Urinary bladder (tissue), 3 donors: ENCODE measurements at regions not wholly inside any gene's neighbourhood (a gene's known extent, or its start where the extent isn't known, plus 50 kb on each side); places are given as distances from the start of the nearest gene placed in this dataset.

Experiments
- DNase-seq: peaks from one replicate; pipeline ENCODE4 v3.0.0-alpha.2; 2015; ENCODE audit errors: extremely low spot score
- H3K27ac ChIP-seq: one replicate; pipeline ENCODE4 v1.5.1; 2013; ENCODE audit warnings: low read depth, mild to moderate bottlenecking, moderate library complexity
- H3K36me3 ChIP-seq: one replicate; pipeline ENCODE4 v1.6.1; 2013; ENCODE audit warnings: mild to moderate bottlenecking, moderate library complexity; ENCODE audit not compliant: insufficient read depth
- H3K4me1 ChIP-seq: one replicate; pipeline ENCODE4 v1.6.1; 2013; ENCODE audit warnings: mild to moderate bottlenecking, moderate library complexity; ENCODE audit not compliant: insufficient read depth
- H3K4me3 ChIP-seq: one replicate; pipeline ENCODE4 v1.5.1; 2013; ENCODE audit warnings: low read depth, low read length
- WGBS: extraction: QIAGEN DNeasy Blood & Tissue Kit; methylation state at CpG from one replicate; pipeline ENCODE4 v1.1.7; 2013; 5-methylcytosine and 5-hydroxymethylcytosine counted together
- donor health status: healthy with polysubstance abuse.
- donor health status: healthy.

DNA sequence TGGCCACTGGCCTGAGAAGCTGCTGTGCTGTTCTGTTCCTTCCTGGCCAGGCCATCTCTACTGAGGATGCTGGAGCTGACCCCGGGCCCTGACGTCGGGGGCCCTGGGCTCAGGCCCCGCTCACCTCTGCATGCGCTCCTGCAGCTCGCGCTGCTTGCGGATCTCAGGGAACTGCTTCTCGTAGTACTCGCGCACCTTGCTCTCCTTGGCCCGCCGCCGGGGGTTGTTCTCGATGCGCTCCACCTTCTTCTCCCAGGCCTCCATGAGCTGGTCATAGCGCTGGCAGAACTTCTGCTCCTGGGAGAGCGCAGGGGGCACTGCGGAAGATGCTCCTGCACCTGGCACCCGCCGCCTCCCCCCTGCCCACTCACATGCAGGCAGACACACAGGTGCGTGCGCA lies 135.6 kb downstream of the RFLNA start:
- Histone ChIP-seq H3K4me3 (no peak overlapping the region), H3K36me3 (no peaks in the 10 kb centered on the region), H3K4me1 (no peaks in the 10 kb centered on the region), H3K27ac (no peak overlapping the region)
- 94% methylated on average over 23 of the region's 23 CpGs for WGBS
- no peak for DNase-seq

DNA sequence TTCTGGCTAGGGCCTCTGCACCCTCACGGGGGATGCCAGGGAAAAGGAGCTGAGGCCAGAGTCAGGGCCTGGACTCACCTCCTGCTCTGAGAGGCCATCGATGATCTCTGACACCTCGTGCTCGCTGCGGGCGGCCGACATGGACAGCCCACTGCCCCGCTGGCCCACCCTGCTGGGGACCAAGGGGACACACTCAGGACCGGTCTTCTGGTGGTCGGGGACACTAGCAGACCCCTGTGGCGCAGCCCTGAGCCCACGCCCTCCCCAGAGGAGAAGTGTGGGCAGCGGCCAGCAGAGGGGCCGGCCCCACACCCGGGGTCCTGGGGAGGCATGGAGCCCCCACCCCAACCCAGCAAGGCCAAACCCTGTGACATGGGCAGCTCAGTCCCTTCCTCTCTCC lies 134.6 kb downstream of the RFLNA start:
- H3K36me3 ChIP-seq = no peaks in the 10 kb centered on the region
- DNase-seq = no peak
- no peak overlapping the region for H3K27ac ChIP-seq
- H3K4me3 ChIP-seq = no peak overlapping the region
- no peaks in the 10 kb centered on the region for H3K4me1 ChIP-seq
- 90% methylated on average over 15 of the region's 15 CpGs for WGBS

DNA sequence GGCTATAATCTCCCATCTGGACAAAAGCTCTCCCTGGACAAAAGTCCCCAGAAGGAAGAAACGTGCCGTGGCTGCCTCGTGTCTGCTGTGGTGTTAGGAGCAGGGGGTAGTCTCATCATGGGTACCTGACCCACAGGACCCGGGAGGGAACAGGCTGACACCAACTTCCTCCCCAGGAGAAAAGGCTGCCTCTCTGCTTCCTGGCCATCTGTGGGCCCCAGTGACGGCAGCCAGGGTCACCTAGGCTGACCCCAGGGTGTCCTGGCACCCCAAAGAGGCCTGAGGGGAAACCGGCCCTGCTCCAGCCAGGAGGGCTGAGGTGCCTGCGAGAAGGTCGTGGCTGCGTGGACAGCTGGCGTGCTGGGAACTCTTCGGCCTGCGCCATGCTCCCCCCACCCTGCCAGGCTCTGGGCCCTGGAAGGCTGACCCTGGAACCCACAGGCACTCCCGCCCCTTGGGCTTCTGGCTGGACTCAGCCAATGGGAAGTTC lies 133.9 kb downstream of the RFLNA start:
- 47% methylated on average over 13 of the region's 13 CpGs for WGBS
- H3K36me3 ChIP-seq = no peaks in the 10 kb centered on the region
- no peak overlapping the region for H3K4me3 ChIP-seq
- no peaks in the 10 kb centered on the region for H3K4me1 ChIP-seq
- H3K27ac ChIP-seq = peak overlapping the region; percentile 65
- DNase-seq = no peak

DNA sequence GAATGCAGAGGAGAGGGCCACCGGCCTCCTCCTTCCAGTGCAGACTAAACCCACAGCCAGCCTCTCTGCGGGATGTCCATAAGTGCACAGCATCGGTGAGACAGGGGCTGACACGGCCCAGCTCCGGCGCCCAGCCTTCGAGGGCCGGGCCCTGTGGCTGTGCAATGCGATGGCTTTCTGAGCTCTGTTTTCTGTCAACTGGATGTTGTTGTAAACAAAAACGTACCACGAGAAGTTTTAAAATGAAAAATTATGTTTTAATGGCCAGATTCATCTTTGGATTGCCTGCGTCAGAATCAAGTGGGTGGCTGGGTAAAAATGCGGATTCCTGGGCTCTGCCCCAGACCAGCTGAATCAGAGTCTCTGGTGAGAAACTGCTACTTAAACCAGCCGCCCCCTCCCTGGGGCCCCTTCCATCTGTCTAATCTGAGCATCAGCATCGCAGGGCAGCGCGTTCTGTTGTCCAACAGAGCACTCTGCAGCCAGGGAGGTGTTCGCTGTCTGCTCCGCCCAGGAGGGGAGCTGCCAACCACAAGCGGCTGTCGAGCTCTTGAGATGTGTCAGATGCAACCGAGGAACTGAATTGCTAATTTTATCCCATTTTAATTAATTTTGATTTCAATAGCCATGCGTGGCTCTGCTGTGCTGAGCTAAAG lies 133.4 kb downstream of the RFLNA start:
- no peaks in the 10 kb centered on the region for H3K36me3 ChIP-seq
- WGBS = 29% methylated on average over 23 of the region's 23 CpGs
- DNase-seq = no peak

DNA sequence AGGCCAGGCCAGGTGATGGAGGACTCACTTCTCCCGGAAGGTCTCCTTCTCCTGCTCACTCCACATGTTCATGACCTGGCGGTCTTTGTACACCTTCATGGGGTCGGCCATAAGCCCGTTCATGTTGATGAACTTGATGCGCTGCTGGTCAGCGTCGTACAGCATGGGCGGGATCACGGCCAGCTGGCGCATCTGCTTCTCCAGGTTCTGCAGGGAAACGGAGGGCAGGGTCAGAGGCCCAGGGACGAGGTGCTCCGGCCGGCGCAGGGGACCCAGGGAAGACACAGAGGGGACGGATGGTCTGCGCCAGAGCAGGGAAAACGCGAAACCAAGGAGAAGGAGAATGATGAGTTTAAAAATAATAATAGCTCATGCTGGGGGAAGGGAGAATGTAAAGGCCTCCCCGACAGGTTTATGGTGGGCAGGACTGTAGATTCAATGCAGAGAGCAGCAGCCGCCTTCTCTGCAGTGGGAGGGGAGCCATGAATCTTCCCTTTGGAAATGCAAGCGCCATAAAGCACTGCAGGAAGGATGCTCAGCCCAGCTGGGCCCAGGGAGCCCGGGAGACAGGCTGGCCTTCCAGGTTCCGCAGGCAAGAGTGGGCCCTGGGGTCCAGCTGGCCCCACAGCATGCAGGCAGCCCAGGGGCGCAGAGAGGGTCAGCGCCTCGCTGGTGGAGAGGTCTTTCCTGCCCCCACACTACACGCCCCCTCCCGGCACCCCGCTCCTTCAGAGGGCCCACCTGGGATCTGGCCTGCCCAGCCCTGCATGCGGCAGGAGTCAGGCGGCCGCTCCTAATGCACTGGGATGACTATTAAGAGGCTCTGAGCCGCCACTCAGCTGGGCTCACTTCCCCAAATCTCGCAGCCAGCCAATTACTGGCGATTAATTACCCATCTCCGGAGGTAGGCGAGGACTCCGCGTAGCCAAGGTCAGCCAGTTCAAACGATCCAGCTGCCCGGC lies 132.0 kb downstream of the RFLNA start:
- DNase-seq = no peak
- H3K4me3 ChIP-seq = no peak overlapping the region
- 84% methylated on average over 42 of the region's 42 CpGs for WGBS
- H3K27ac ChIP-seq = peak overlapping the region; percentile 40
- H3K36me3 ChIP-seq = no peaks in the 10 kb centered on the region
- no peaks in the 10 kb centered on the region for H3K4me1 ChIP-seq

More for the DNA sequence above, 133.4 kb downstream of the RFLNA start:
- Histone ChIP-seq H3K4me1 (no peaks in the 10 kb centered on the region), H3K4me3 (no peak overlapping the region), H3K27ac (peak overlapping the region; percentile 65)

DNA sequence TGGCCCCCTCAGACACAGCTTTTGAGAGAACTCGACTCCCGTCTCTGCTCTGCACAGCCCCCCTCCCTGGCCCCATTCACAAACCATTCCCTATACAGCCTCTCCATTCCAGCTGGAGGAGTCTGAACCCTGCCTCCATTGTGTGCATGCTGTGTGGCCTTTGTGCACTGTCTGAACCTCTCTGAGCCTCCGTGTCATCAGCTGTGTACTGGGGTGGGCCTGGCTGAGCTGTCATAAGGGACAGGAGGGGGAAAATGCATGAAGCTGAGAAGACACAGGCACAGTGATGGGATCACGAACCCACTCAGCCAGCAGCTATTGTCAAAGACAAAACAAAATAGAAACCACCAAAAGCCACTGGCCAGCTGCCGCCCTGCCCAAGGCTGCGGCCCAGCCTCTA lies 130.8 kb downstream of the RFLNA start:
- DNase-seq = no peak
- H3K4me3 ChIP-seq = no peak overlapping the region
- no peaks in the 10 kb centered on the region for H3K4me1 ChIP-seq
- H3K36me3 ChIP-seq = no peaks in the 10 kb centered on the region
- no peak overlapping the region for H3K27ac ChIP-seq
- WGBS = 95% methylated on average over 6 of the region's 6 CpGs

DNA sequence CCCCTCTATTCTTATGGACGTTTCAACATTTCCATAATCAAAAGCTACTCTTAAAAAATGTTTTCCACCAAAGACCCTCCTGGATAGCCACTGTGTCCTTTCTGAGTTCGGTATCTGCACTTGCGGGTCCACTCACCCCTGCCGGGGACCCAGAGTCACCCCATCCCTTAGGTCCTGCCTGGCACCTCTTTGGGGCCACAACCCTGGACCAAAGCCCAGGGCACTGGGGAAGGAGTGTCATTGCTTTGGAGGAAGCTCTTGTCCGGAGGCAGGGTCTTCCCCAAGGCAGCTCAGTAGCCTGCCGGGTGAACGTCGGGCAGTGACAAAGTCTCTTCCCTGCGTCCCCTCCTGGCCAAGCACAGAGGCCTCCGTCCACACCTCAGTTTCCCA lies 129.6 kb downstream of the RFLNA start:
- Histone ChIP-seq H3K4me1 (peaks cover 2% of the 10 kb centered on the region), H3K4me3 (no peak overlapping the region), H3K27ac (no peak overlapping the region), H3K36me3 (peaks cover 1% of the 10 kb centered on the region)
- WGBS = 90% methylated on average over 10 of the region's 10 CpGs
- DNase-seq = no peak

DNA sequence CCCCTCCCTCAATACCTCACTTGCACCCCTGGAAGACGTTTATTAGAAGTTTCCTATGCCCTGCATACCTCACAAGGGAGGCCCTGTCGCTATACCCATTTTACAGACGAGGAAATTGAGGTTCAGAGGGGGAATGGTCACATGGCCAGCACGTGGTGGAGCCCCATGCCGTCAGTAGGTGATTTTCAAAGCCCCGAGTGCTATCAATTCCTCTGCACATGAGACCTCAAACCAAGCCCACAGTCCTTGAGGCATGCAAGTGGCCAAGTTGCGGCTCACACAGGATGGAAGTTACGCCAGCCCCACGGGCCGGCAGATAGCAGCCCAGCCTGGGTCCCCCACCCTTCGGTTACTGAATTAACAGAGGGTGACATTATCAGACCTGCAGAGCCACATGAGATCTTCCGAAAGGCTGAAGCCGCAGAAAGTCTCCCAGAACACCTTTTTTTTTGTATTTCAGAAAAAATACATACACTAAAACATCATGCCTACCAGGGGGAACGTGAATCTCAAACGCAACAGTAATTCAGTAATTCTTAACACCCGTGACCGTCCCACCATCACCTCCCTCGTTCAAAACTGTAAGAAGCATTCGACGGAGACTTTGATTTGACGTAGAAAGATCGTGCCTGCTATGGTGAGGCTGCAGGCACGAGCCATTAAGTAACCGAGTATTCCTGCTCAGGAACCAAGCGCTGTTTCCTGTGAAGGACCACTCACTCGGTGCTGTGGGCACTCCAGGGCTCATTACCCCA lies 129.0 kb downstream of the RFLNA start:
- peak overlapping the region; percentile 89 for H3K27ac ChIP-seq
- H3K4me1 ChIP-seq = peaks cover 2% of the 10 kb centered on the region
- peaks cover 1% of the 10 kb centered on the region for H3K36me3 ChIP-seq
- 80% methylated on average over 26 of the region's 26 CpGs for WGBS
- no peak overlapping the region for H3K4me3 ChIP-seq
- DNase-seq = no peak

DNA sequence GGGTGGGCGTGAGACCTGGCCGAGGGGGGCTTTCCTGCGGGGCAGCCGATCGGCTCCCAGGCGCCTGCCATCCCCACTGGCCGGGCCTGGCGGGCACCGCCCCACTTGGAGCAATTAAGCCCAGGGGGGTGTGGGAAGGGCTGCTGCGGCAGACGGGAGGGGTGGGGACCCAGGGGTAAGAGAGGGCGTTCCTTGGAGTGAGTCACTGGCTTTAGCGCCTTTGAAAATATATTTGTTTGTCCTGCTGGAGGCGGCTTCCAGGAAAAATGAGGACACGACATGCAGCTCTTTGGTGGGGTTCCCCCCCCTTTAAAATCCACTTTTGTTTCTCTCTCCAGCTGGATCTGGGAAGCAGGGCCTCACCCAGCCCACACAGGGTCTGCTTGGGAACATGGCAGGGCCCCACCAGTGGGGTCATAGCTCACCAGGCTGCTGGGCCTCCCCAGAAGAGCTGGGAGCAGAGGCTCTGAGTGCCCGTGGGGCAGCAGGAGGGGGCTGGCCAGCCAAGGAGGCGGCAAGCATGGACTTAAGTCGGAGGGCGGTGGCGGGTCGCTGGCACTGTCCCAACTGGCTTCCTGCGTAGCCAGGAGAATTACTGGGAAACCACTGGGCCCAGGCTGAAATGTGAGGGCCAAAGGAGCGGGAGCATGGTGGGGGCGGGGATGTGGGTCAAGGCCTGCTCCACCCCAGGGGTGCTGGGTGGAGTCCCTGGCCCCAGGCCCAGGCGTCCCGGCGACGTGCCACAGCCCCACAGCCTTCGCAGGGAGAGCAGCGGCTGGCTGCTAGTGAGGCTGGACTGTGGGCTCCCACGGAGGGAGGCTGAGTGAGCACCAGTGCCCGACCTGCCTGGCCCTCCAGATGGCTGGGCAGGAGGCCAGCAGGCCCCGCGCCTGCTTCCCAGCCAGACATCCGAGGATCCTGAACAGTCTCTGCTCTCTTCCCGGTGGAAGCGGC lies 128.0 kb downstream of the RFLNA start:
- Histone ChIP-seq H3K27ac (peak overlapping the region; percentile 89), H3K4me3 (peak overlapping the region; percentile 13), H3K36me3 (peaks cover 1% of the 10 kb centered on the region), H3K4me1 (peaks cover 2% of the 10 kb centered on the region)
- 14% methylated on average over 37 of the region's 37 CpGs for WGBS
- DNase-seq = peak; percentile 79

DNA sequence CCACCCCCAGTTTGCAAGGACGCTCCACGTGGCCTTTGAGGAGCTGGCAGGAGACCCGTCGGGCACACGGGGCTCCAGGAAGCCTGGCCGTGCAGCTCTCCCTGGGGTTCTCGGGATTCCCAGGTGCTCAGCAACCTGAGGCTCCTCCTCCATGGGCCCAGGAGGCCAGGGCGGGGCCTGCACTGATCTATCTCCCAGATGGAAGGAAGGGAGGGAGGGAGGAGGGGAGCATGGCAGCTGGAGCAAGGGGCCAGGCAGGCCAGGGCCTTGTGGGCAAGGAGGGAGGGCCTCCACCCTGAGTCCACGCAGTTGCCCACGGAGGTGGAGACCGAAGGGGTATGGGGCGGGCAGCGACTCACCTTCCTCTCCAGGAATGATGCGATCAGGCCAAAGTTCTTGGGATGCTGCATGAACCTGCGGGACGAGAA lies 127.3 kb downstream of the RFLNA start:
- peaks cover 1% of the 10 kb centered on the region for H3K36me3 ChIP-seq
- peak overlapping the region; percentile 13 for H3K4me3 ChIP-seq
- WGBS = 31% methylated on average over 16 of the region's 16 CpGs
- H3K27ac ChIP-seq = peak overlapping the region; percentile 82
- H3K4me1 ChIP-seq = peaks cover 2% of the 10 kb centered on the region
- no peak for DNase-seq

DNA sequence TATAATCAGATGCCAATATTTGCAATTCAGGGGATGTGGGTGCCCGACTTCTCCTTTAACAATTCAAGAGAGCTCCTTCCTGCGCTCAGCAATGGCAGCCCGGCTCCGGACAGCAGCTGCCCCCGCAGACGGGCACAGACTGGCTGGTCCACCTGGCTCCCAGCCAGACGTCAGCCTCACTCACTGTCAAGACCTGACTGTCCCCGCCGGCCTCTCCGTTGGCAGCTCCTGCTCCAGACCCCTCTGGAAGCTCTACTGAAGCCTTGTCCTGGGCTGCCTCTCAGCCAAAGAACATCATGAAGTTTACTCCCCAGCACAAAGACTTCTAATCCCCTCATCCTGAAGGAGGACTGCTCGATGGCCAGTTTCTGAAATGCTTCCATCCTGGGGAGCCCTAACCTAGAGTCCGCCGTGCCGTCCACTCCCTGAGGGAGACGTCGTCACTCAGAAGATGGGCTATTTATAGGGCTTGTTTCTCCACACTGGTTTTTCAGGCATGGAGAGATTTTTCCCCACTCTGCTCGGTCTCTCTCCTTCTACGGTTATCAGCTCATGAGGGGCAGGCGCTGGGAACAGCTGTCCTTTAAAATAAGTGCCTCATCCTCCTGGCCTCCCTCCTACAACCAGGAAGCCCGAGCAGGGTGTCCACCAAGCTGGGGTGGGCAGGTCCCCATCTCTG lies 126.2 kb downstream of the RFLNA start:
- peak overlapping the region; percentile 82 for H3K27ac ChIP-seq
- H3K4me3 ChIP-seq = no peak overlapping the region
- H3K4me1 ChIP-seq = peaks cover 2% of the 10 kb centered on the region
- no peak for DNase-seq
- 53% methylated on average over 20 of the region's 20 CpGs for WGBS
- H3K36me3 ChIP-seq = peaks cover 1% of the 10 kb centered on the region
